Upper lobe of right lung (tissue), 1 donor: ENCODE measurements at regions not wholly inside any gene's neighbourhood (a gene's known extent, or its start where the extent isn't known, plus 50 kb on each side); places are given as distances from the start of the nearest gene placed in this dataset.

Source experiments
- ATAC-seq: fragments of 200-7000 bp; cut with Tn5 transposase; one replicate; pipeline ENCODE4 v1.9.1; 2020; ENCODE audit warnings: mild to moderate bottlenecking, moderate library complexity
- DNase-seq: peaks from one replicate; pipeline ENCODE4 v3.0.0-alpha.2; 2020
- H3K27ac ChIP-seq: fragments of 200-600 bp; one replicate; pipeline ENCODE4 v1.8.0; 2022
- H3K27me3 ChIP-seq: fragments of 200-600 bp; one replicate; pipeline ENCODE4 v1.8.0; 2022; ENCODE audit warnings: mild to moderate bottlenecking
- H3K36me3 ChIP-seq: fragments of 200-600 bp; one replicate; pipeline ENCODE4 v1.8.0; 2022
- H3K4me1 ChIP-seq: fragments of 200-600 bp; one replicate; pipeline ENCODE4 v1.8.0; 2022
- H3K4me3 ChIP-seq: fragments of 200-600 bp; one replicate; pipeline ENCODE4 v1.8.0; 2022; ENCODE audit warnings: mild to moderate bottlenecking
- H3K9me3 ChIP-seq: fragments of 200-600 bp; one replicate; pipeline ENCODE4 v1.8.0; 2022
- intact Hi-C: fragments of 100-400 bp; cut with DNase I; formaldehyde crosslinking; loops from one replicate; pipeline ENCODE4 v1.11.0; 2022
- TF ChIP-seq, protein P1 (sequence below): fragments of 200-600 bp; IDR thresholded peaks from one replicate; pipeline ENCODE4 v1.8.0; 2022; ENCODE audit warnings: antibody characterized with exemption
- donor health status: DM: no; HTN: yes; CAD: no; lungs with severe emphysema.

DNA sequence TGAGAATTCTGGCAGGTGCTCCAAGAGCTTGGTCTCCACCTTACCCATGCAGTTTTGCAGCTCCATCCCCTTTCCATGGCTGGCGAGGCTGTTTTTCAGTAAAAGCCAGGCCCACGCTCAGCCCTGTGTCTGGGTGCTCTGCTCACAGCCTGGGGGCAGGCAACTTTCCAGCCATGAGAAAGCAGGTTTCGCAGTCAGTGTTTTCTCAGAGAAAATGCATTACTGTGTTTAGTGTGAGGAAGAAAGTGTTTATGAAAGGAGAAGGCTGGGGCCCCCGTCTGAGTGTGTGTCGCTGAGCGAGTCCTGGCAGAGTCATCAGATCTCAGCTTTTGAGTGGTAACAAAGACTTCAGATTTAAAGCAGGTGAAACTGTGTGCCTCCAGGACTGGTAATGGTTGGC, 248.1 kb downstream of the IRX1 start:
- Histone ChIP-seq H3K9me3 (no peaks in the 10 kb centered on the region), H3K27me3 (no peaks in the 10 kb centered on the region), H3K4me3 (no peak overlapping the region), H3K27ac (no peak overlapping the region), H3K36me3 (no peaks in the 10 kb centered on the region), H3K4me1 (no peaks in the 10 kb centered on the region)
- ATAC-seq: no peak
- intact Hi-C loops: no loop called here
- DNase-seq: no peak
- TF ChIP-seq, protein P1, sequence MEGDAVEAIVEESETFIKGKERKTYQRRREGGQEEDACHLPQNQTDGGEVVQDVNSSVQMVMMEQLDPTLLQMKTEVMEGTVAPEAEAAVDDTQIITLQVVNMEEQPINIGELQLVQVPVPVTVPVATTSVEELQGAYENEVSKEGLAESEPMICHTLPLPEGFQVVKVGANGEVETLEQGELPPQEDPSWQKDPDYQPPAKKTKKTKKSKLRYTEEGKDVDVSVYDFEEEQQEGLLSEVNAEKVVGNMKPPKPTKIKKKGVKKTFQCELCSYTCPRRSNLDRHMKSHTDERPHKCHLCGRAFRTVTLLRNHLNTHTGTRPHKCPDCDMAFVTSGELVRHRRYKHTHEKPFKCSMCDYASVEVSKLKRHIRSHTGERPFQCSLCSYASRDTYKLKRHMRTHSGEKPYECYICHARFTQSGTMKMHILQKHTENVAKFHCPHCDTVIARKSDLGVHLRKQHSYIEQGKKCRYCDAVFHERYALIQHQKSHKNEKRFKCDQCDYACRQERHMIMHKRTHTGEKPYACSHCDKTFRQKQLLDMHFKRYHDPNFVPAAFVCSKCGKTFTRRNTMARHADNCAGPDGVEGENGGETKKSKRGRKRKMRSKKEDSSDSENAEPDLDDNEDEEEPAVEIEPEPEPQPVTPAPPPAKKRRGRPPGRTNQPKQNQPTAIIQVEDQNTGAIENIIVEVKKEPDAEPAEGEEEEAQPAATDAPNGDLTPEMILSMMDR: no peak

DNA sequence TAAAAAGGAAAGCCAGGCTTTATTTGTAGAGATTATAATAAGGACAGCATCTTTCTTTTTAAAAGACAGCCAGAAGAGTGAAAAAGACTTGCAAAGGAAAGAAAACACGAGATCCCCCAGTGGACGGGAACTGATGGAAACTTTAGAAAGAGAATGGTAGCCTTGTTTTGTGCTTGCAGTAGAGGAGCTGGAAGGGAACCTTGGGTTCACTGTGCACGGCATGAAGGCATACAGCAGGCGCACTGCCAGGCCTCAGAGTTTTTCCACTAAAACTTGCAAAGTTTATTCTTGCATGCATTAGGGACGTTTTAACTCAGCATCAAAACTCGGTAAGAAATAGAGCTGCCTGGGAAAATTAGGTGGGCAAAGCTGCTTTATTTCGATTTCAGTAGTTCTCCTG, 248.6 kb downstream of the IRX1 start:
- Histone ChIP-seq H3K4me3 (no peak overlapping the region), H3K27ac (no peak overlapping the region), H3K27me3 (no peaks in the 10 kb centered on the region), H3K9me3 (no peaks in the 10 kb centered on the region), H3K4me1 (no peaks in the 10 kb centered on the region), H3K36me3 (no peaks in the 10 kb centered on the region)
- no peak for ATAC-seq
- no peak for DNase-seq
- intact Hi-C loops: no loop called here
- TF ChIP-seq, protein P1: no peak

DNA sequence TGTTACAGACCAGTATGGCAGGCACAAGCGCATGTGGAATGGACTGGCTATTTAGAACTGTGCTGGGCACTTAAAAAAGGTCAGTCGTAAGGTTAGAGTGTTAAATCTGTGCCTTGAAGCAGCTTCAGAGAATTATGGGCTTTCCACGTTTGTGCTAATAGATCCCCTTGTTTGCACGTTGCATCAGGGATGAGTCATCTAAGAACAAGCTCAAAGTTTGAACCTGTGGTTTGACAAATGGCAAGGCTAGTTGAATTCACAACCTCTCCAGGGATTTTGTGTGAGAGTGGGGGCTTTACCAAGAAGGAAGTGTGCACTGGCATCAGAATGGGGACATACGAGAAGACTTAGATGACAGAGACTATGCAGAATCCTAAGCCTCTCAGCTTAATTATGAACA, 249.6 kb downstream of the IRX1 start:
- DNase-seq (no peak), ATAC-seq (no peak)
- intact Hi-C loops: no loop called here
- TF ChIP-seq, protein P1: no peak
- Histone ChIP-seq H3K27me3 (no peaks in the 10 kb centered on the region), H3K9me3 (no peaks in the 10 kb centered on the region), H3K4me3 (no peak overlapping the region), H3K27ac (no peak overlapping the region), H3K4me1 (no peaks in the 10 kb centered on the region), H3K36me3 (no peaks in the 10 kb centered on the region)

DNA sequence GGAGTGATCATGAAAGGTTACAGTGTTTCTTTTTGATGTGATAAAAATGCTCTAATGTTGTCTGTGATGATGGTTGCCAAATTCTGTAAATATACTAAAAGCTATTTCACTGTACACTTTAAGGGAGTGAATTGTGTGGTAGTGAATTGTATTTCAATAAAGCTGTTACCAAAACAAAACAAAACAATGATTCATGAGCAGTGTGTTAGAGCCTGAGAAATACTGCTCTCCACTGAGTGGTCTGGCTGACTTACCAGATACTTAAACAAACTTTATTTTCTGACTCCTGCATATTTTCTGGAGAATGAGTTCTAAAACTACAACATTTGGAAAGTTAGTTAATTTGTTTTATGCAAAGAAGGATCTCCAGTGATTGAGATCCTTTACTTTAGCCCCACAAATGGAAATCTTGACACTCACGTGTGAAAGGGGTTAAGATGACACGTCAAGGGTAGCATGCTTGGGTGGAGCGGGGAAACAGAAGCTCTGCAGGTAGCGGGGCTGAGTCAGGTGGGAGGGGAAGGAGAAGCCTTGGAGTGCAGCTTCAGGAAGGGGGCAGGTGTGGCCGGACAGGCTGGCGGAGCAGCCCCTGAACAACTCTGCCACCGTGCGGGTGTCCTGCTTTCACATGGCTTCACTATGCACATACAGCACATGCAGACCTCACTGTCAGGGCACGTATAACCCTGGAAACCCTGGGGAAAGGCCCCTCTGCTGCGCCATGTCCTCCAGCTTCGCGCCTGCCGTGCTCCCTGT, 256.7 kb downstream of the IRX1 start:
- Histone ChIP-seq H3K4me1 (no peaks in the 10 kb centered on the region), H3K36me3 (no peaks in the 10 kb centered on the region), H3K27ac (no peak overlapping the region), H3K27me3 (no peaks in the 10 kb centered on the region), H3K4me3 (no peak overlapping the region), H3K9me3 (no peaks in the 10 kb centered on the region)
- peak; percentile 39 for ATAC-seq
- TF ChIP-seq, protein P1: no peak
- DNase-seq: no peak
- intact Hi-C loops: no loop called here

DNA sequence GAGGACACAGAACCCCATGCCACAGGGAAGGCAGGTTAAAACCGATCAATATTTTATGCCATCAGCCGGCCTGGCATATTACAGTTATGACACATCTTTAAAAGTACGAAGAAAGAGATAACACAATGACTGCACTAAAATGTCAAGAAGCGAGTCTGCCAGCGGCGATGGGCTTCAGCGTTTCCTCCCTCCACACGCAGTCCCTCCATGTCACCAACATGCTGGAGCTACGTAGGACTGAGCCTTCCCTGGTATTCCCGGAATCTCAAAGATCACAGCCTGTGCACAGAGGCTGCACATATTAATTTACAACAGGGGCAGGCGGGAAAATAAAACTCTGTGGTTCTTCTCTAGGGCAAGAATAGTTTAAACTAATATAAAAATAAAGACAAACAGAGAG, 257.7 kb downstream of the IRX1 start:
- Histone ChIP-seq H3K4me3 (no peak overlapping the region), H3K27ac (no peak overlapping the region), H3K9me3 (no peaks in the 10 kb centered on the region), H3K36me3 (no peaks in the 10 kb centered on the region), H3K27me3 (no peaks in the 10 kb centered on the region), H3K4me1 (no peaks in the 10 kb centered on the region)
- intact Hi-C loops: no loop called here
- no peak for DNase-seq
- TF ChIP-seq, protein P1: no peak
- no peak for ATAC-seq
